ENCODE measurements at regions not wholly inside any gene's neighbourhood (a gene's known extent, or its start where the extent isn't known, plus 50 kb on each side); places are given as distances from the start of the nearest gene placed in this dataset.

DNA sequence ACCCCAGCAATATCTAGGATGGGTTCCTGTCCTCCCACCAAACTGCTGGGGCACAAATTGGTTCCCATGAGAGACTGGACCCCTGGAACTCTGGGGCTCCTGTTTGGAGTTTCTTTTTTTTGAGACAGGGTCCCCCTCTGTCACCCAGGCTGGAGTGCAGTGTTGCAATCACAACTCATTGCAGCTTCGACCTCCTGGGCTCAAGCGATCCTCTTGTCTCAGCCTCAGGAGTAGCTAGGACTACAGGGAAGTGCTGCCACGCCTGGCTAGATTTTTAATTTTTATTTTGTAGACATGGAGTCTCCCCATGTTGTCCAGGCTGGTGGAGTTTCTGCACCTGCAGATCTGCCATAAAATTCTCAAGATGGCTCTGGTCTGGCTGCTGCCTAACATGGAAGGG lies 56.3 kb upstream of the BRD7 start:
- Mint-ChIP-seq H3K4me3 (no peak overlapping the region), H3K36me3 (ENCODE audit: low read depth) (no peaks in the 10 kb centered on the region), H3K27ac (no peak overlapping the region), H3K27me3 (ENCODE audit: insufficient read depth, low read depth, poor library complexity) (peaks cover 2% of the 10 kb centered on the region), H3K9me3 (peaks cover 10% of the 10 kb centered on the region), H3K4me1 (no peaks in the 10 kb centered on the region)
- no peaks in the 10 kb centered on the region for H3K4me1 ChIP-seq (ENCODE audit: insufficient read depth)
- 0 out of 2 replicates have a peak, but pooled peaks cover 2% of the 10 kb centered on the region for H3K36me3 ChIP-seq (ENCODE audit: insufficient read depth)
- no peak overlapping the region for H3K4me2 ChIP-seq
- no peaks in the 10 kb centered on the region for H3K79me2 ChIP-seq (replicated peaks; ENCODE audit: insufficient read depth)
- H3K27me3 ChIP-seq (ENCODE audit: insufficient read depth), result no peaks in the 10 kb centered on the region
- no peak overlapping the region for H3K27ac ChIP-seq (ENCODE audit: low read depth)
- no peak overlapping the region for H3K4me3 ChIP-seq
- H3K9me2 ChIP-seq (ENCODE audit: insufficient read depth), result 0 out of 2 replicates have a peak, but pooled peaks cover 5% of the 10 kb centered on the region
- H3F3A ChIP-seq (replicated peaks; ENCODE audit: low read depth), result no peaks in the 10 kb centered on the region
- no peak for ATAC-seq
- H4K20me1 ChIP-seq (replicated peaks; ENCODE audit: insufficient read depth), result no peaks in the 10 kb centered on the region
- H2AFZ ChIP-seq, result no peak overlapping the region
- no peak for DNase-seq (ENCODE audit: low spot score)
- TF ChIP-seq, protein P1, sequence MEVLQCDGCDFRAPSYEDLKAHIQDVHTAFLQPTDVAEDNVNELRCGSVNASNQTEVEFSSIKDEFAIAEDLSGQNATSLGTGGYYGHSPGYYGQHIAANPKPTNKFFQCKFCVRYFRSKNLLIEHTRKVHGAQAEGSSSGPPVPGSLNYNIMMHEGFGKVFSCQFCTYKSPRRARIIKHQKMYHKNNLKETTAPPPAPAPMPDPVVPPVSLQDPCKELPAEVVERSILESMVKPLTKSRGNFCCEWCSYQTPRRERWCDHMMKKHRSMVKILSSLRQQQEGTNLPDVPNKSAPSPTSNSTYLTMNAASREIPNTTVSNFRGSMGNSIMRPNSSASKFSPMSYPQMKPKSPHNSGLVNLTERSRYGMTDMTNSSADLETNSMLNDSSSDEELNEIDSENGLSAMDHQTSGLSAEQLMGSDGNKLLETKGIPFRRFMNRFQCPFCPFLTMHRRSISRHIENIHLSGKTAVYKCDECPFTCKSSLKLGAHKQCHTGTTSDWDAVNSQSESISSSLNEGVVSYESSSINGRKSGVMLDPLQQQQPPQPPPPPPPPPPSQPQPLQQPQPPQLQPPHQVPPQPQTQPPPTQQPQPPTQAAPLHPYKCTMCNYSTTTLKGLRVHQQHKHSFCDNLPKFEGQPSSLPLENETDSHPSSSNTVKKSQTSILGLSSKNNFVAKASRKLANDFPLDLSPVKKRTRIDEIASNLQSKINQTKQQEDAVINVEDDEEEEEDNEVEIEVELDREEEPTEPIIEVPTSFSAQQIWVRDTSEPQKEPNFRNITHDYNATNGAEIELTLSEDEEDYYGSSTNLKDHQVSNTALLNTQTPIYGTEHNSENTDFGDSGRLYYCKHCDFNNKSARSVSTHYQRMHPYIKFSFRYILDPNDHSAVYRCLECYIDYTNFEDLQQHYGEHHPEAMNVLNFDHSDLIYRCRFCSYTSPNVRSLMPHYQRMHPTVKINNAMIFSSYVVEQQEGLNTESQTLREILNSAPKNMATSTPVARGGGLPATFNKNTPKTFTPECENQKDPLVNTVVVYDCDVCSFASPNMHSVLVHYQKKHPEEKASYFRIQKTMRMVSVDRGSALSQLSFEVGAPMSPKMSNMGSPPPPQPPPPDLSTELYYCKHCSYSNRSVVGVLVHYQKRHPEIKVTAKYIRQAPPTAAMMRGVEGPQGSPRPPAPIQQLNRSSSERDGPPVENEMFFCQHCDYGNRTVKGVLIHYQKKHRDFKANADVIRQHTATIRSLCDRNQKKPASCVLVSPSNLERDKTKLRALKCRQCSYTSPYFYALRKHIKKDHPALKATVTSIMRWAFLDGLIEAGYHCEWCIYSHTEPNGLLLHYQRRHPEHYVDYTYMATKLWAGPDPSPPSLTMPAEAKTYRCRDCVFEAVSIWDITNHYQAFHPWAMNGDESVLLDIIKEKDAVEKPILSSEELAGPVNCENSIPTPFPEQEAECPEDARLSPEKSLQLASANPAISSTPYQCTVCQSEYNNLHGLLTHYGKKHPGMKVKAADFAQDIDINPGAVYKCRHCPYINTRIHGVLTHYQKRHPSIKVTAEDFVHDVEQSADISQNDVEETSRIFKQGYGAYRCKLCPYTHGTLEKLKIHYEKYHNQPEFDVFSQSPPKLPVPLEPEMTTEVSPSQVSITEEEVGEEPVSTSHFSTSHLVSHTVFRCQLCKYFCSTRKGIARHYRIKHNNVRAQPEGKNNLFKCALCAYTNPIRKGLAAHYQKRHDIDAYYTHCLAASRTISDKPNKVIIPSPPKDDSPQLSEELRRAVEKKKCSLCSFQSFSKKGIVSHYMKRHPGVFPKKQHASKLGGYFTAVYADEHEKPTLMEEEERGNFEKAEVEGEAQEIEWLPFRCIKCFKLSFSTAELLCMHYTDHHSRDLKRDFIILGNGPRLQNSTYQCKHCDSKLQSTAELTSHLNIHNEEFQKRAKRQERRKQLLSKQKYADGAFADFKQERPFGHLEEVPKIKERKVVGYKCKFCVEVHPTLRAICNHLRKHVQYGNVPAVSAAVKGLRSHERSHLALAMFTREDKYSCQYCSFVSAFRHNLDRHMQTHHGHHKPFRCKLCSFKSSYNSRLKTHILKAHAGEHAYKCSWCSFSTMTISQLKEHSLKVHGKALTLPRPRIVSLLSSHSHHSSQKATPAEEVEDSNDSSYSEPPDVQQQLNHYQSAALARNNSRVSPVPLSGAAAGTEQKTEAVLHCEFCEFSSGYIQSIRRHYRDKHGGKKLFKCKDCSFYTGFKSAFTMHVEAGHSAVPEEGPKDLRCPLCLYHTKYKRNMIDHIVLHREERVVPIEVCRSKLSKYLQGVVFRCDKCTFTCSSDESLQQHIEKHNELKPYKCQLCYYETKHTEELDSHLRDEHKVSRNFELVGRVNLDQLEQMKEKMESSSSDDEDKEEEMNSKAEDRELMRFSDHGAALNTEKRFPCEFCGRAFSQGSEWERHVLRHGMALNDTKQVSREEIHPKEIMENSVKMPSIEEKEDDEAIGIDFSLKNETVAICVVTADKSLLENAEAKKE (CRISPR knock-in tag; IDR thresholded peaks at IDR 0.05), result no peak
- TF ChIP-seq STAT1 (IDR thresholded peaks at IDR 0.05; ENCODE audit: unreplicated experiment), result no peak
- TF ChIP-seq CREB1 (CRISPR knock-in tag; IDR thresholded peaks at IDR 0.05; ENCODE audit: low read depth), result no peak
- TF ChIP-seq NANOG (IDR thresholded peaks at IDR 0.05; ENCODE audit: borderline replicate concordance), result no peak
- no peak for TF ChIP-seq ZNF114 (CRISPR knock-in tag; IDR thresholded peaks at IDR 0.05)
- TF ChIP-seq, protein P2, sequence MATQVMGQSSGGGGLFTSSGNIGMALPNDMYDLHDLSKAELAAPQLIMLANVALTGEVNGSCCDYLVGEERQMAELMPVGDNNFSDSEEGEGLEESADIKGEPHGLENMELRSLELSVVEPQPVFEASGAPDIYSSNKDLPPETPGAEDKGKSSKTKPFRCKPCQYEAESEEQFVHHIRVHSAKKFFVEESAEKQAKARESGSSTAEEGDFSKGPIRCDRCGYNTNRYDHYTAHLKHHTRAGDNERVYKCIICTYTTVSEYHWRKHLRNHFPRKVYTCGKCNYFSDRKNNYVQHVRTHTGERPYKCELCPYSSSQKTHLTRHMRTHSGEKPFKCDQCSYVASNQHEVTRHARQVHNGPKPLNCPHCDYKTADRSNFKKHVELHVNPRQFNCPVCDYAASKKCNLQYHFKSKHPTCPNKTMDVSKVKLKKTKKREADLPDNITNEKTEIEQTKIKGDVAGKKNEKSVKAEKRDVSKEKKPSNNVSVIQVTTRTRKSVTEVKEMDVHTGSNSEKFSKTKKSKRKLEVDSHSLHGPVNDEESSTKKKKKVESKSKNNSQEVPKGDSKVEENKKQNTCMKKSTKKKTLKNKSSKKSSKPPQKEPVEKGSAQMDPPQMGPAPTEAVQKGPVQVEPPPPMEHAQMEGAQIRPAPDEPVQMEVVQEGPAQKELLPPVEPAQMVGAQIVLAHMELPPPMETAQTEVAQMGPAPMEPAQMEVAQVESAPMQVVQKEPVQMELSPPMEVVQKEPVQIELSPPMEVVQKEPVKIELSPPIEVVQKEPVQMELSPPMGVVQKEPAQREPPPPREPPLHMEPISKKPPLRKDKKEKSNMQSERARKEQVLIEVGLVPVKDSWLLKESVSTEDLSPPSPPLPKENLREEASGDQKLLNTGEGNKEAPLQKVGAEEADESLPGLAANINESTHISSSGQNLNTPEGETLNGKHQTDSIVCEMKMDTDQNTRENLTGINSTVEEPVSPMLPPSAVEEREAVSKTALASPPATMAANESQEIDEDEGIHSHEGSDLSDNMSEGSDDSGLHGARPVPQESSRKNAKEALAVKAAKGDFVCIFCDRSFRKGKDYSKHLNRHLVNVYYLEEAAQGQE (IDR thresholded peaks at IDR 0.05; ENCODE audit: unreplicated experiment), result no peak
- TF ChIP-seq, protein P3, sequence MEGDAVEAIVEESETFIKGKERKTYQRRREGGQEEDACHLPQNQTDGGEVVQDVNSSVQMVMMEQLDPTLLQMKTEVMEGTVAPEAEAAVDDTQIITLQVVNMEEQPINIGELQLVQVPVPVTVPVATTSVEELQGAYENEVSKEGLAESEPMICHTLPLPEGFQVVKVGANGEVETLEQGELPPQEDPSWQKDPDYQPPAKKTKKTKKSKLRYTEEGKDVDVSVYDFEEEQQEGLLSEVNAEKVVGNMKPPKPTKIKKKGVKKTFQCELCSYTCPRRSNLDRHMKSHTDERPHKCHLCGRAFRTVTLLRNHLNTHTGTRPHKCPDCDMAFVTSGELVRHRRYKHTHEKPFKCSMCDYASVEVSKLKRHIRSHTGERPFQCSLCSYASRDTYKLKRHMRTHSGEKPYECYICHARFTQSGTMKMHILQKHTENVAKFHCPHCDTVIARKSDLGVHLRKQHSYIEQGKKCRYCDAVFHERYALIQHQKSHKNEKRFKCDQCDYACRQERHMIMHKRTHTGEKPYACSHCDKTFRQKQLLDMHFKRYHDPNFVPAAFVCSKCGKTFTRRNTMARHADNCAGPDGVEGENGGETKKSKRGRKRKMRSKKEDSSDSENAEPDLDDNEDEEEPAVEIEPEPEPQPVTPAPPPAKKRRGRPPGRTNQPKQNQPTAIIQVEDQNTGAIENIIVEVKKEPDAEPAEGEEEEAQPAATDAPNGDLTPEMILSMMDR (conservative IDR thresholded peaks at IDR 0.05; ENCODE audit: low read depth in 2 of 2), result no peak
- no peak for TF ChIP-seq EZH2 (IDR thresholded peaks at IDR 0.05; ENCODE audit: low read depth, unreplicated experiment)
- no peak for TF ChIP-seq POLR2AphosphoS5 (IDR thresholded peaks at IDR 0.05; ENCODE audit: low read depth)
- TF ChIP-seq, protein P4, sequence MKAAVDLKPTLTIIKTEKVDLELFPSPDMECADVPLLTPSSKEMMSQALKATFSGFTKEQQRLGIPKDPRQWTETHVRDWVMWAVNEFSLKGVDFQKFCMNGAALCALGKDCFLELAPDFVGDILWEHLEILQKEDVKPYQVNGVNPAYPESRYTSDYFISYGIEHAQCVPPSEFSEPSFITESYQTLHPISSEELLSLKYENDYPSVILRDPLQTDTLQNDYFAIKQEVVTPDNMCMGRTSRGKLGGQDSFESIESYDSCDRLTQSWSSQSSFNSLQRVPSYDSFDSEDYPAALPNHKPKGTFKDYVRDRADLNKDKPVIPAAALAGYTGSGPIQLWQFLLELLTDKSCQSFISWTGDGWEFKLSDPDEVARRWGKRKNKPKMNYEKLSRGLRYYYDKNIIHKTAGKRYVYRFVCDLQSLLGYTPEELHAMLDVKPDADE (IDR thresholded peaks at IDR 0.05), result no peak
- no peak for TF ChIP-seq ZNF331 (CRISPR knock-in tag; IDR thresholded peaks at IDR 0.05; ENCODE audit: low read depth)
- no peak for TF ChIP-seq EZH2phosphoT487 (IDR thresholded peaks at IDR 0.05; ENCODE audit: unreplicated experiment)
- no peak for TF ChIP-seq JUNB (IDR thresholded peaks at IDR 0.05; ENCODE audit: unreplicated experiment)

Measured in GM23338 (cell line).